RWPE1 (cell line): ENCODE measurements at regions not wholly inside any gene's neighbourhood (a gene's known extent, or its start where the extent isn't known, plus 50 kb on each side); places are given as distances from the start of the nearest gene placed in this dataset.
A peak's percentile ranks its signal among the peaks of the same experiment; 100 is the strongest.
"Not testable (repeated sequence)": the region's sequence is repeated elsewhere in the genome, so short reads cannot be mapped to it uniquely, and the experiment has no call there.

Experiments
- CTCF ChIA-PET: fragments of 350-600 bp; sonication (Branson Sonifier 250); formaldehyde crosslinking; extraction: SDS; loops from one replicate; lab custom pipeline; 2021; lab: Yijun Ruan, JAX
- POLR2A ChIA-PET: fragments of 400-600 bp; formaldehyde crosslinking; extraction: SDS; loops from one replicate; lab custom pipeline; 2020; ENCODE audit warnings: antibody characterized with exemption; ENCODE audit not compliant: low non-redundant PET; lab: Yijun Ruan, JAX
- DNase-seq: peaks from one replicate; pipeline ENCODE4 v3.0.0; 2012; ENCODE audit warnings: low spot score
- H3K27ac ChIP-seq: fragments of 450-650 bp; 2 replicates; pipeline ENCODE4 v1.5.1; 2017
- CTCF ChIP-seq: fragments of 450-650 bp; conservative IDR thresholded peaks from 2 replicates; pipeline ENCODE4 v1.5.1; 2017; ENCODE audit warnings: low read depth, mild to moderate bottlenecking

GRCh38 chr1:67611846-67612245 lies 73.2 kb upstream of the GADD45A start:
- ChIA-PET CTCF (interaction anchor here (0.8 kb wide), 1 partner anchor 9 kb away, joined by 3 read pairs; no protein-coding TSS in a partner anchor), POLR2A (no interaction called here)
- H3K27ac ChIP-seq = no peak overlapping the region
- DNase-seq = no peak
- no peak for TF ChIP-seq CTCF

- no peak for DNase-seq
- POLR2A ChIA-PET = no interaction called here
- H3K27ac ChIP-seq = no peak overlapping the region
- TF ChIP-seq CTCF = no peak
- CTCF ChIA-PET = no interaction called here
These were observed 72.2 kb upstream of the GADD45A start for GRCh38 chr1:67612788-67613241.

GRCh38 chr1:67613479-67613878 lies 71.5 kb upstream of the GADD45A start:
- POLR2A ChIA-PET, H3K27ac ChIP-seq, CTCF ChIA-PET, DNase-seq: not testable (repeated sequence)

- no peak overlapping the region for H3K27ac ChIP-seq
- TF ChIP-seq CTCF = no peak
- ChIA-PET CTCF (interaction anchor here (0.7 kb wide), 1 partner anchor 57 kb away, joined by 6 read pairs; no protein-coding TSS in a partner anchor), POLR2A (no interaction called here)
- no peak for DNase-seq
These were observed 70.5 kb upstream of the GADD45A start for GRCh38 chr1:67614511-67614934.

- ChIA-PET POLR2A (no interaction called here), CTCF (interaction anchor here (0.7 kb wide), 1 partner anchor 1108 kb away, joined by 3 read pairs; no protein-coding TSS in a partner anchor)
- TF ChIP-seq CTCF = no peak
- no peak overlapping the region for H3K27ac ChIP-seq
- DNase-seq = no peak
These were observed 69.1 kb upstream of the GADD45A start for GRCh38 chr1:67615886-67616285.

GRCh38 chr1:67616394-67616985 lies 68.5 kb upstream of the GADD45A start:
- DNase-seq = no peak
- ChIA-PET CTCF (no interaction called here), POLR2A (no interaction called here)
- H3K27ac ChIP-seq = no peak overlapping the region
- no peak for TF ChIP-seq CTCF

GRCh38 chr1:67618285-67619018 lies 66.5 kb upstream of the GADD45A start:
- CTCF ChIA-PET = interaction anchor here (0.6 kb wide), 1 partner anchor 56 kb away, joined by 3 read pairs; no protein-coding TSS in a partner anchor
- DNase-seq = peak; percentile 49
- no peak for TF ChIP-seq CTCF
- POLR2A ChIA-PET = no interaction called here
- H3K27ac ChIP-seq = peak overlapping the region; percentile 66
